ENCODE measurements at regions not wholly inside any gene's neighbourhood (a gene's known extent, or its start where the extent isn't known, plus 50 kb on each side); places are given as distances from the start of the nearest gene placed in this dataset.
"Not testable (repeated sequence)": the region's sequence is repeated elsewhere in the genome, so short reads cannot be mapped to it uniquely, and the experiment has no call there.

DNA sequence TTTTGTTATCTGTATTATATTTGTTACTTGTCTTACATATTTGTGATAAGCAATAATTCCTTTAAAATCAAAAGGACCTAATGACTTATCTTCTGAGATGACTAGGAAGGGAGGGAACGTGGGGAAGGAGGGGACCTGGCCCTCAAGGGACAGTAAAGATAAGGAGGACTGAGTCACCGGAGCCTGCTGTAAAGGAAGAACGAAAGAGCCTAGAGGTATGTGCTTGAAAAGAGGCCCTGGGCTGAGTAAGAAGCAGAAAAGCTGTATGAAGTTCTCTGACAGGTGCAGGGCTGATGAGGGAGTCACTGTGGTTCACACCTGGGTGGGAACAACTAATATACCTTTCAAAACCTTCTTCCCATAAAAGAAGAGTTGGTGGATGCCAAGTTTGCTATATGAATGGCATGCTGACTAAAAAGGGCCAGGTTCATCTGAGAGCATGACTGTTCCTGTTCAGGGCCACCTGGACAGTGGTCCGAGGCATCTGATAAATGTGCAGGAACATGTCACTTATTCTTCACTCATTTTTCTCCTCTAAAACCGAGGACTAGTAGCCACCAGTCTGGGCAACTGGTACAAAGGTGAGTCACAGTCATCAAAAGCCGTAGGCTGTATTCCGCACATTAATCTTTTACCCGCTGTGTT, 111.3 kb downstream of the TNFAIP3 start:
- Histone ChIP-seq H3K27me3 (no peaks in the 10 kb centered on the region), H3K4me1 (no peaks in the 10 kb centered on the region), H3K4me3 (no peak overlapping the region), H3K27ac (no peak overlapping the region), H3K36me3 (no peaks in the 10 kb centered on the region), H3K9me3 (no peaks in the 10 kb centered on the region)
- 36 to 61% methylated on average over 8 of the region's 8 CpGs for WGBS, 2 donors
- DNase-seq: no peak
- no peak for TF ChIP-seq POLR2AphosphoS5 (IDR thresholded peaks at IDR 0.05)
- no peak for TF ChIP-seq POLR2A (IDR thresholded peaks at IDR 0.05)
- no peak for TF ChIP-seq CTCF (IDR thresholded peaks at IDR 0.05)
- TF ChIP-seq EP300 (IDR thresholded peaks at IDR 0.05): no peak
- intact Hi-C loops (cut with DNase I): loop anchor here (10.0 kb wide), 1 partner anchor 274 kb away; no protein-coding TSS in a partner anchor

GRCh38 chr6:137979263-137979662, 112.2 kb downstream of the TNFAIP3 start:
- intact Hi-C loops (cut with DNase I): loop anchor here (10.0 kb wide), 1 partner anchor 274 kb away; no protein-coding TSS in a partner anchor
- 88% methylated on average over 6 of the region's 6 CpGs for WGBS, 2 donors
- H3K9me3 ChIP-seq, H3K36me3 ChIP-seq, H3K4me3 ChIP-seq, H3K27me3 ChIP-seq, DNase-seq, H3K4me1 ChIP-seq, H3K27ac ChIP-seq: not testable (repeated sequence)

DNA sequence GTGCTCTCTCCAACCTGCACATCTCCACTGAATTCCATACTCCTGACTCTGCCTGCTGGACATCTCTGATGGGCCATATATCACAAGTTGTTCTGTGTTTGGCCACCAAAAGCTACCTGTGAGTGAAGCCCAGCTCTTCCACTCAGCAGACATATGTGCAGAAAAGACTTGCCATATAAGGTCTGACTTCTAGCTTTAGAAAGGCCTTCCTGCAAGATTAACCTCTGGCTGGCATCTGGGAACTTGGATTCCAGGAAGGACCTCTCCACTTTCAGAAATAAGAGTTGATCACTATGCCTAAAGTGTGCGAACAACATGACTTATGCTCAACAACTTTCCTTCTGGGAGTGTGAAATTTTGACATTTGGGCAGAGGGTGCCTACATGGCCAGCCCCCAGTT, 113.7 kb downstream of the TNFAIP3 start:
- Histone ChIP-seq H3K9me3 (no peaks in the 10 kb centered on the region), H3K4me1 (no peaks in the 10 kb centered on the region), H3K36me3 (no peaks in the 10 kb centered on the region), H3K27me3 (no peaks in the 10 kb centered on the region), H3K27ac (no peak overlapping the region), H3K4me3 (no peak overlapping the region)
- intact Hi-C loops (cut with DNase I): no loop called here
- WGBS, 2 donors: 92 to 99% methylated on average over 1 of the region's 1 CpG
- DNase-seq: no peak
- TF ChIP-seq POLR2A (IDR thresholded peaks at IDR 0.05): no peak
- no peak for TF ChIP-seq CTCF (IDR thresholded peaks at IDR 0.05)
- no peak for TF ChIP-seq POLR2AphosphoS5 (IDR thresholded peaks at IDR 0.05)

DNA sequence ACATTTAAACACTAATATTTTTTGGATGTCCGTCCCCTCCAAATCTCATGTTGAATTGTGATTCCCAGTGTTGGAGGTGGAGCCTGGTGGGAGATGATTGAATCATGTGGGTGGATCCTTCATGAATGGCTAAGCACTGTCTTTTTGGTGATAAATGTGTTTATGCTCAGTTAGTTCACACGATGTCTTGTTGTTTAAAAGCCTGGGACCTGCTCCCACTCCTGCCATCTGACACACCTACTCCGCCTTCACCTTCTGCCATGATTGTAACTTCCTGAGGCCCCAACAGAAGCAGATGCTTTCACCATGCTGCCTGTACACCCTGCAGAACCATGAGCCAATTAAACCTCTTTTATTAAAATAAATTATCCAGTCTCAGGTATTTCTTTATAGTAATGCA, 114.7 kb downstream of the TNFAIP3 start:
- Histone ChIP-seq H3K4me3 (no peak overlapping the region), H3K9me3 (no peaks in the 10 kb centered on the region), H3K4me1 (no peaks in the 10 kb centered on the region), H3K27ac (no peak overlapping the region), H3K27me3 (no peaks in the 10 kb centered on the region), H3K36me3 (no peaks in the 10 kb centered on the region)
- WGBS, 2 donors: 84 to 88% methylated on average over 3 of the region's 3 CpGs
- intact Hi-C loops (cut with DNase I): no loop called here
- DNase-seq: no peak
- TF ChIP-seq POLR2A (IDR thresholded peaks at IDR 0.05) (no peak), CTCF (IDR thresholded peaks at IDR 0.05) (no peak), POLR2AphosphoS5 (IDR thresholded peaks at IDR 0.05) (no peak), EP300 (IDR thresholded peaks at IDR 0.05) (no peak)

- no peak overlapping the region for H3K4me3 ChIP-seq
- no peaks in the 10 kb centered on the region for H3K9me3 ChIP-seq
- H3K36me3 ChIP-seq: no peaks in the 10 kb centered on the region
- DNase-seq: no peak
- TF ChIP-seq EP300 (IDR thresholded peaks at IDR 0.05) (no peak), POLR2A (IDR thresholded peaks at IDR 0.05) (no peak), CTCF (IDR thresholded peaks at IDR 0.05) (no peak), POLR2AphosphoS5 (IDR thresholded peaks at IDR 0.05) (no peak)
- 68 to 69% methylated on average over 12 of the region's 12 CpGs for WGBS, 2 donors
- intact Hi-C loops (cut with DNase I): no loop called here
- no peak overlapping the region for H3K27ac ChIP-seq
- no peaks in the 10 kb centered on the region for H3K4me1 ChIP-seq
- H3K27me3 ChIP-seq: no peaks in the 10 kb centered on the region
Measured at GRCh38 chr6:137982418-137983189, 115.5 kb downstream of the TNFAIP3 start.

All from sigmoid colon (tissue), 6 donors.